K562 (cell line): ENCODE measurements at regions not wholly inside any gene's neighbourhood (a gene's known extent, or its start where the extent isn't known, plus 50 kb on each side); places are given as distances from the start of the nearest gene placed in this dataset.

Experiments used
- ATAC-seq: fragments of 200-7000 bp; cut with Tn5 transposase; 3 replicates; pipeline ENCODE4 v1.9.1; 2020; ENCODE audit warnings: moderate library complexity
- BruUV-seq: library from RNA; stranded (reverse); fragments of 400-500 nt; replicated peaks from 2 replicates; lab custom pipeline; 2021; lab: Mats Ljungman, UMichigan
- CTCF ChIA-PET: fragments of 300-600 bp; formaldehyde crosslinking; extraction: SDS; loops from one replicate; lab custom pipeline; 2021; ENCODE audit warnings: low intra/inter-chr PET ratio; lab: Yijun Ruan, JAX
- POLR2A ChIA-PET: fragments of 300-600, 350-650 bp; sonication (Branson Sonifier 250); formaldehyde crosslinking; extraction: SDS; loops from one replicate; lab custom pipeline; 2021; ENCODE audit warnings: antibody characterized with exemption, inconsistent platforms; lab: Yijun Ruan, JAX
- DNase-seq, 4 experiments: peaks; one replicate each; pipeline versions ENCODE4 v3.0.0 to v3.0.0-alpha.2; 2011 to 2018; ENCODE audit warnings: low spot score in 3 of 4, mixed read lengths in 3 of 4; ENCODE audit errors: extremely low read depth in 1 of 4
- FAIRE-seq: peaks from 2 replicates; lab custom pipeline; 2011; peaks lifted over from hg19 to GRCh38; lab: Jason Lieb, UNC
- H2AFZ ChIP-seq: 2 replicates; pipeline ENCODE4 v1.6.0; 2011; ENCODE audit warnings: low read depth, low read length, control low read depth, inconsistent platforms
- H3K27ac ChIP-seq: fragments of 200-600 bp; 3 replicates; pipeline ENCODE4 v1.8.0; 2011; ENCODE audit warnings: low read depth, mild to moderate bottlenecking, control low read depth, inconsistent platforms, low read length, moderate library complexity, mixed read lengths; ENCODE audit errors: extremely low read depth
- H3K27me3 ChIP-seq, 2 experiments: fragments of 300-600 bp in 1 of 2; 2 replicates in 1 of 2; 3 replicates in 1 of 2; pipeline versions ENCODE4 v1.6.0 to v1.8.0; 2011; ENCODE audit warnings: inconsistent platforms in 2 of 2, low read length in 2 of 2, mild to moderate bottlenecking in 1 of 2, mixed read lengths in 1 of 2, moderate library complexity in 1 of 2; ENCODE audit not compliant: control insufficient read depth in 2 of 2, insufficient read depth in 2 of 2
- H3K36me3 ChIP-seq: fragments of 300-600 bp; 3 replicates; pipeline ENCODE4 v1.8.0; 2011; ENCODE audit warnings: mild to moderate bottlenecking, low read length, inconsistent platforms; ENCODE audit not compliant: control insufficient read depth, insufficient read depth
- H3K4me1 ChIP-seq, 2 experiments: fragments of 200-600 bp in 1 of 2; replicated peaks in 1 of 2; 2 replicates in 1 of 2; 3 replicates in 1 of 2; pipeline versions ENCODE4 v1.5.1 to v1.8.0; 2011; ENCODE audit warnings: inconsistent platforms in 2 of 2, low read length in 2 of 2, mild to moderate bottlenecking in 1 of 2, mixed read lengths in 1 of 2, moderate library complexity in 1 of 2; ENCODE audit not compliant: control insufficient read depth in 2 of 2, insufficient read depth in 2 of 2
- H3K4me2 ChIP-seq: 2 replicates; pipeline ENCODE4 v1.6.1; 2011; ENCODE audit warnings: low read length, control low read depth, inconsistent platforms, mixed read lengths; ENCODE audit not compliant: insufficient read depth
- H3K4me3 ChIP-seq: fragments of 200-600 bp; sonication (generic), shearing (Covaris generic); 2 replicates; pipeline ENCODE4 v1.5.1; 2016; ENCODE audit warnings: control low read depth, inconsistent platforms
- H3K79me2 ChIP-seq: fragments of 200-600 bp; 3 replicates; pipeline ENCODE4 v1.8.0; 2011; ENCODE audit warnings: low read length, inconsistent platforms; ENCODE audit not compliant: control insufficient read depth, insufficient read depth
- H3K9ac ChIP-seq, 2 experiments: 2 replicates each; pipeline versions ENCODE4 v1.6.0 to v1.6.1; 2011; ENCODE audit warnings: low read depth in 2 of 2, low read length in 2 of 2, control low read depth in 1 of 2, inconsistent platforms in 1 of 2, mild to moderate bottlenecking in 1 of 2, mixed read lengths in 1 of 2; ENCODE audit not compliant: insufficient read depth in 1 of 2
- H3K9me1 ChIP-seq: one replicate; pipeline ENCODE4 v1.6.0; 2011; ENCODE audit warnings: inconsistent platforms, mild to moderate bottlenecking, low read length, moderate library complexity; ENCODE audit not compliant: control insufficient read depth, insufficient read depth
- H3K9me3 ChIP-seq: replicated peaks from 2 replicates; pipeline ENCODE4 v1.5.1; 2011; ENCODE audit warnings: low read depth, low read length, inconsistent platforms; ENCODE audit not compliant: control insufficient read depth, insufficient read depth
- H4K20me1 ChIP-seq: replicated peaks from 2 replicates; pipeline ENCODE4 v1.6.1; 2011; ENCODE audit warnings: low read length, inconsistent platforms, mixed read lengths; ENCODE audit not compliant: control insufficient read depth, insufficient read depth
- CBX8 ChIP-seq: fragments of 200-600 bp; sonication (generic); IDR thresholded peaks from 2 replicates; pipeline ENCODE4 v1.6.1; 2012; ENCODE audit warnings: borderline replicate concordance, mixed run types, low read depth, mild to moderate bottlenecking, moderate library complexity, mixed read lengths, low read length, control low read depth, inconsistent platforms; ENCODE audit not compliant: poor library complexity, severe bottlenecking; ENCODE audit errors: extremely low read depth
- GATA2 ChIP-seq: sonication (generic); formaldehyde crosslinking; IDR thresholded peaks from 2 replicates; pipeline ENCODE4 v1.4.0; 2020; ENCODE audit warnings: mild to moderate bottlenecking, missing genetic modification reagents
- MCM7 ChIP-seq, 2 experiments: fragments of 450-650 bp; IDR thresholded peaks; 2 replicates each; pipeline ENCODE4 v1.6.1; 2016 to 2018
- PHF21A ChIP-seq: fragments of 450-650 bp; IDR thresholded peaks from 2 replicates; pipeline ENCODE4 v1.6.1; 2017; ENCODE audit warnings: low read depth, borderline replicate concordance
- REST ChIP-seq, 2 experiments: fragments of 450-650 bp; formaldehyde crosslinking in 1 of 2; IDR thresholded peaks; 2 replicates each; pipeline versions ENCODE4 v1.4.0 to v1.6.1; 2014 to 2020; ENCODE audit warnings: mild to moderate bottlenecking in 2 of 2, borderline replicate concordance in 1 of 2, low read depth in 1 of 2
- TAF1 ChIP-seq: IDR thresholded peaks from 2 replicates; pipeline ENCODE4 v1.6.1; 2011; ENCODE audit warnings: mild to moderate bottlenecking, low read length, moderate library complexity; ENCODE audit not compliant: insufficient read depth, control insufficient read depth, severe bottlenecking; ENCODE audit errors: extremely low read depth
- ZNF76 ChIP-seq: fragments of 250-450 bp; sonication (Bioruptor Pico); IDR thresholded peaks from 2 replicates; pipeline ENCODE4 v1.4.0; 2020; ENCODE audit warnings: mild to moderate bottlenecking, moderate library complexity, borderline replicate concordance
- WGBS: fragments of 100-300 bp; shearing (Covaris generic); methylation state at CpG from one replicate; pipeline ENCODE4 v1.1.6; 2016; ENCODE audit warnings: low coverage, mixed read lengths; ENCODE audit not compliant: insufficient coverage; ENCODE audit errors: missing lambda C conversion rate; 5-methylcytosine and 5-hydroxymethylcytosine counted together
- in situ Hi-C: fragments of 300-500 bp; cut with MboI; formaldehyde crosslinking; loops from 4 replicates; pipeline ENCODE4 v1.15.0; 2018; ENCODE audit warnings: inconsistent platforms, mixed read lengths
- intact Hi-C: fragments of 100-400 bp; cut with micrococcal nuclease; formaldehyde crosslinking; loops from 2 replicates; pipeline ENCODE4 v1.14.2; 2022

- ATAC-seq (no peak), FAIRE-seq (no peak), DNase-seq (no peak)
- intact Hi-C loops (no loop called here), in situ Hi-C loops (loop anchor here (25.0 kb wide), 1 partner anchor 674 kb away; a partner anchor contains a TSS)
- no peak overlapping the region for H2AFZ ChIP-seq
- no peaks in the 10 kb centered on the region for H3K9me1 ChIP-seq
- H3K27ac ChIP-seq: no peak overlapping the region
- H4K20me1 ChIP-seq: no peaks in the 10 kb centered on the region
- ChIA-PET CTCF (no interaction called here), POLR2A (no interaction called here)
- H3K9ac ChIP-seq: no peak overlapping the region
- TF ChIP-seq PHF21A (no peak), MCM7 (IDR thresholded peaks at IDR 0.05) (no peak), ZNF76 (CRISPR knock-in tag) (no peak), CBX8 (no peak)
- no peaks in the 10 kb centered on the region; a peak in 1 of 5 replicates for H3K27me3 ChIP-seq
- H3K9me3 ChIP-seq: no peaks in the 10 kb centered on the region
- no peaks in the 10 kb centered on the region for H3K36me3 ChIP-seq
- H3K4me3 ChIP-seq: no peak overlapping the region
- 0% methylated on average over 2 of the region's 2 CpGs for WGBS
- no TSS peak for BruUV-seq
- H3K79me2 ChIP-seq: no peaks in the 10 kb centered on the region
- H3K4me2 ChIP-seq: no peak overlapping the region
- H3K4me1 ChIP-seq: no peaks in the 10 kb centered on the region
Measured at GRCh38 chr9:34887841-34888240, 70.2 kb upstream of the PHF24 start.

GRCh38 chr9:34884747-34885189, 73.3 kb upstream of the PHF24 start:
- no peak overlapping the region for H3K4me3 ChIP-seq
- DNase-seq (no peak), ATAC-seq (no peak), FAIRE-seq (no peak)
- no peaks in the 10 kb centered on the region for H3K9me1 ChIP-seq
- H3K79me2 ChIP-seq: no peaks in the 10 kb centered on the region
- H3K27me3 ChIP-seq: no peaks in the 10 kb centered on the region
- intact Hi-C loops: no loop called here
- H3K4me1 ChIP-seq: no peaks in the 10 kb centered on the region
- H4K20me1 ChIP-seq: no peaks in the 10 kb centered on the region
- H3K36me3 ChIP-seq: no peaks in the 10 kb centered on the region
- no TSS peak for BruUV-seq
- ChIA-PET CTCF (no interaction called here), POLR2A (no interaction called here)
- no peak overlapping the region for H2AFZ ChIP-seq
- H3K9me3 ChIP-seq: no peaks in the 10 kb centered on the region
- H3K27ac ChIP-seq: no peak overlapping the region
- H3K9ac ChIP-seq: no peak overlapping the region
- in situ Hi-C loops: loop anchor here (25.0 kb wide), 1 partner anchor 678 kb away; a partner anchor contains a TSS
- no peak overlapping the region for H3K4me2 ChIP-seq
- 0% methylated on average over 2 of the region's 2 CpGs for WGBS
- TF ChIP-seq TAF1 (no peak), GATA2 (no peak), REST (IDR thresholded peaks at IDR 0.05; ENCODE audit: borderline replicate concordance) (no peak), REST (CRISPR knock-in tag; IDR thresholded peaks at IDR 0.05; ENCODE audit: low read depth) (no peak)
